ENCODE measurements at regions not wholly inside any gene's neighbourhood (a gene's known extent, or its start where the extent isn't known, plus 50 kb on each side); places are given as distances from the start of the nearest gene placed in this dataset.

GRCh38 chr9:26308328-26308727 lies 584.3 kb downstream of the CAAP1 start:
- H3K27me3 ChIP-seq (replicated peaks in 1 of 2; ENCODE audit: control insufficient read depth in 2 of 2, extremely low read depth in 1 of 2, insufficient read depth in 2 of 2, low read length in 1 of 2), result no peaks in the 10 kb centered on the region
- no peak overlapping the region for H3K4me3 ChIP-seq (ENCODE audit: control insufficient read depth in 1 of 2, extremely low read depth in 1 of 2, low read length in 1 of 2)
- ChIA-PET POLR2A (interaction anchor here in 1 of 2 donors (0.6 kb wide), 1 partner anchor 894 kb away, joined by 4 read pairs; no protein-coding TSS in a partner anchor), CTCF (no interaction called here)
- Mint-ChIP-seq H3K9me3 (peaks cover 4 to 8% (median 6%) of the 10 kb centered on the region in 3 donors), H3K27ac (no peak overlapping the region), H3K4me3 (no peak overlapping the region), H3K4me1 (no peaks in the 10 kb centered on the region), H3K27me3 (no peaks in the 10 kb centered on the region), H3K36me3 (no peaks in the 10 kb centered on the region)
- H3K4me1 ChIP-seq (ENCODE audit: control insufficient read depth in 1 of 2, extremely low read depth in 1 of 2, insufficient read depth in 2 of 2, low read length in 2 of 2), result no peaks in the 10 kb centered on the region
- DNase-seq, result no peak
- ATAC-seq (replicated peaks in 1 of 4), result no peak
- no CpG with 5 or more reads among the region's 1 CpG for WGBS (ENCODE audit: insufficient coverage)
- H3K9me3 ChIP-seq, result no peaks in the 10 kb centered on the region
- no peaks in the 10 kb centered on the region for H3K36me3 ChIP-seq (ENCODE audit: control insufficient read depth in 2 of 2, extremely low read depth in 1 of 2, insufficient read depth in 1 of 2, low read length in 1 of 2)
- H3K27ac ChIP-seq (ENCODE audit: low read length), result no peak overlapping the region

- Mint-ChIP-seq H3K9me3 (peaks cover 2 to 13% (median 12%) of the 10 kb centered on the region in 3 donors), H3K27ac (no peak overlapping the region), H3K27me3 (no peaks in the 10 kb centered on the region), H3K4me1 (no peaks in the 10 kb centered on the region), H3K4me3 (no peak overlapping the region), H3K36me3 (no peaks in the 10 kb centered on the region)
- Histone ChIP-seq H3K4me1 (ENCODE audit: control insufficient read depth in 1 of 2, extremely low read depth in 1 of 2, insufficient read depth in 2 of 2, low read length in 2 of 2) (no peaks in the 10 kb centered on the region), H3K9me3 (no peaks in the 10 kb centered on the region), H3K4me3 (ENCODE audit: control insufficient read depth in 1 of 2, extremely low read depth in 1 of 2, low read length in 1 of 2) (no peak overlapping the region), H3K36me3 (ENCODE audit: control insufficient read depth in 2 of 2, extremely low read depth in 1 of 2, insufficient read depth in 1 of 2, low read length in 1 of 2) (no peaks in the 10 kb centered on the region), H3K27me3 (replicated peaks in 1 of 2; ENCODE audit: control insufficient read depth in 2 of 2, extremely low read depth in 1 of 2, insufficient read depth in 2 of 2, low read length in 1 of 2) (no peaks in the 10 kb centered on the region), H3K27ac (ENCODE audit: low read length) (no peak overlapping the region)
- DNase-seq (no peak), ATAC-seq (replicated peaks in 1 of 4) (no peak)
- CTCF ChIA-PET, result no interaction called here
- POLR2A ChIA-PET, result interaction anchor here in 1 of 2 donors (0.6 kb wide), 1 partner anchor 1493 kb away, joined by 3 read pairs; no protein-coding TSS in a partner anchor
- WGBS (ENCODE audit: insufficient coverage), result no CpG with 5 or more reads among the region's 1 CpG
These were observed 590.9 kb downstream of the CAAP1 start for GRCh38 chr9:26301659-26302058.

DNA sequence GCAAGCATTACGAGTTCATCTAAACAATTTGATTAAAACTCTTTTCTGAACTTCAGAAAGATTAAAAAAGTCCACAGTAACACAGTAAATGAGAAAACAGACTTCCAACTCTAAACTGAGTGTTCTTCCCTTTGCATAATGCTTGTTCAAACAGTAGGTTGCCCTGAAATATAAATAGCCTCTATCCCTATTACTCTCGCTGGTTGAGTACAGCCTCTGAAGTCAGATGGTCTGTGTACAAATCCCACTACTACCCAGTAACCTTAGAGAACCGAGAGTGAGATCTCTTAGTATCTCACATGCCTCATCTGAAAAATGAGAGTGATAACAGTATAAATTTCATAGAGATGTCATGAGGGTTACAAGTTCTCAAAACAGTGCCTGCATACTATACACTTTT lies 591.6 kb downstream of the CAAP1 start:
- H3K27ac Mint-ChIP-seq, result no peak overlapping the region
- DNase-seq, result no peak
- ATAC-seq (replicated peaks in 1 of 4), result no peak

GRCh38 chr9:26296910-26297572 lies 595.6 kb downstream of the CAAP1 start:
- POLR2A ChIA-PET, result no interaction called here
- ATAC-seq (replicated peaks in 1 of 4), result no peak
- Histone ChIP-seq H3K36me3 (ENCODE audit: control insufficient read depth in 2 of 2, extremely low read depth in 1 of 2, insufficient read depth in 1 of 2, low read length in 1 of 2) (no peaks in the 10 kb centered on the region), H3K27me3 (replicated peaks in 1 of 2; ENCODE audit: control insufficient read depth in 2 of 2, extremely low read depth in 1 of 2, insufficient read depth in 2 of 2, low read length in 1 of 2) (no peaks in the 10 kb centered on the region), H3K27ac (ENCODE audit: low read length) (no peak overlapping the region), H3K9me3 (no peaks in the 10 kb centered on the region), H3K4me1 (ENCODE audit: control insufficient read depth in 1 of 2, extremely low read depth in 1 of 2, insufficient read depth in 2 of 2, low read length in 2 of 2) (no peaks in the 10 kb centered on the region), H3K4me3 (ENCODE audit: control insufficient read depth in 1 of 2, extremely low read depth in 1 of 2, low read length in 1 of 2) (no peak overlapping the region)
- H3K27ac Mint-ChIP-seq, result no peak overlapping the region
- 80% methylated on average over 1 of the region's 5 CpGs for WGBS (ENCODE audit: insufficient coverage)
- no peak overlapping the region for H3K4me3 Mint-ChIP-seq
- no peaks in the 10 kb centered on the region for H3K4me1 Mint-ChIP-seq
- H3K36me3 Mint-ChIP-seq, result no peaks in the 10 kb centered on the region
- CTCF ChIA-PET, result no interaction called here
- H3K9me3 Mint-ChIP-seq, result peaks cover 2 to 13% (median 11%) of the 10 kb centered on the region in 3 donors
- H3K27me3 Mint-ChIP-seq, result no peaks in the 10 kb centered on the region
- DNase-seq, result no peak

More for the DNA sequence above, 591.6 kb downstream of the CAAP1 start:
- H3K4me3 ChIP-seq (ENCODE audit: control insufficient read depth in 1 of 2, extremely low read depth in 1 of 2, low read length in 1 of 2), result no peak overlapping the region
- H3K9me3 ChIP-seq, result no peaks in the 10 kb centered on the region
- no peaks in the 10 kb centered on the region for H3K4me1 ChIP-seq (ENCODE audit: control insufficient read depth in 1 of 2, extremely low read depth in 1 of 2, insufficient read depth in 2 of 2, low read length in 2 of 2)
- H3K27ac ChIP-seq (ENCODE audit: low read length), result no peak overlapping the region
- H3K27me3 Mint-ChIP-seq, result no peaks in the 10 kb centered on the region
- WGBS (ENCODE audit: insufficient coverage), result no CpG with 5 or more reads among the region's 3 CpGs
- POLR2A ChIA-PET, result no interaction called here
- H3K36me3 Mint-ChIP-seq, result no peaks in the 10 kb centered on the region
- H3K4me3 Mint-ChIP-seq, result no peak overlapping the region
- H3K9me3 Mint-ChIP-seq, result peaks cover 2 to 12% (median 11%) of the 10 kb centered on the region in 3 donors
- no peaks in the 10 kb centered on the region for H3K4me1 Mint-ChIP-seq
- CTCF ChIA-PET, result no interaction called here
- no peaks in the 10 kb centered on the region for H3K36me3 ChIP-seq (ENCODE audit: control insufficient read depth in 2 of 2, extremely low read depth in 1 of 2, insufficient read depth in 1 of 2, low read length in 1 of 2)
- no peaks in the 10 kb centered on the region for H3K27me3 ChIP-seq (replicated peaks in 1 of 2; ENCODE audit: control insufficient read depth in 2 of 2, extremely low read depth in 1 of 2, insufficient read depth in 2 of 2, low read length in 1 of 2)

GRCh38 chr9:26292943-26293342 lies 599.7 kb downstream of the CAAP1 start:
- no peaks in the 10 kb centered on the region for H3K27me3 Mint-ChIP-seq
- DNase-seq (no peak), ATAC-seq (replicated peaks in 1 of 4) (no peak)
- Histone ChIP-seq H3K4me3 (ENCODE audit: control insufficient read depth in 1 of 2, extremely low read depth in 1 of 2, low read length in 1 of 2) (no peak overlapping the region), H3K4me1 (ENCODE audit: control insufficient read depth in 1 of 2, extremely low read depth in 1 of 2, insufficient read depth in 2 of 2, low read length in 2 of 2) (no peaks in the 10 kb centered on the region), H3K27ac (ENCODE audit: low read length) (no peak overlapping the region), H3K9me3 (no peaks in the 10 kb centered on the region), H3K27me3 (replicated peaks in 1 of 2; ENCODE audit: control insufficient read depth in 2 of 2, extremely low read depth in 1 of 2, insufficient read depth in 2 of 2, low read length in 1 of 2) (no peaks in the 10 kb centered on the region), H3K36me3 (ENCODE audit: control insufficient read depth in 2 of 2, extremely low read depth in 1 of 2, insufficient read depth in 1 of 2, low read length in 1 of 2) (no peaks in the 10 kb centered on the region)
- H3K4me1 Mint-ChIP-seq, result no peaks in the 10 kb centered on the region
- H3K27ac Mint-ChIP-seq, result no peak overlapping the region
- ChIA-PET POLR2A (no interaction called here), CTCF (interaction anchor here in 1 of 2 donors (0.6 kb wide), 1 partner anchor 59 kb away, joined by 3 read pairs; no protein-coding TSS in a partner anchor)
- WGBS (ENCODE audit: insufficient coverage), result no CpG with 5 or more reads among the region's 3 CpGs
- H3K36me3 Mint-ChIP-seq, result no peaks in the 10 kb centered on the region
- peaks cover 19 to 32% (median 21%) of the 10 kb centered on the region in 3 donors for H3K9me3 Mint-ChIP-seq
- no peak overlapping the region for H3K4me3 Mint-ChIP-seq

DNA sequence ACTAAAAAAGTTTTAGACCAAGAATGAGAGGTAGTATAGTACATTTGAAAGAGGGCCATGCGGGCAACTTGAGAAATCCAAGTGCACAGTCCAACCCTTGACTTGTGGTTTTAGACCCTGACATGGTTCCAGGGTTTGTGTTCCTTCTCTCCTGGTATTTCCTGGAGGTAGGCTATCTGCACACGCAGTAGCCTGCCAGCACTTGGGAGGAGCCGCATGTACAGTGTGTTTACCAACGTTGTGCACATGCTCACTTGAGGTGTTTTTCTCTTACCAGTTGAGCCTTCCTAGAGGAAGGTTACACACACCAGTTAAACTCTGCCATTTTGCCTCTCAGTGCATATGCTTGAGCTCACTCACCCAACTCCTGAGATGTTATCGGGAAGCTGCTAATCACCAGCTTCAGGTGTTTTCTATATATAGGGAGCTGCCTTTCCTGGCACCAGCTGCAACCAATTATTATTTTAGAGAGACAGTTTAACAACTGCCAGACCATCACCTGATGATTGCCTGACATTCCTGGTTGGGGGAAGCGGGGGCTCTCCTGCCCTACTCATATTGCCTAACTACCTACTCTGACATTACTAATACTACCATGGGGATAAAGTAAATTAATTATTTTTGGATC lies 593.4 kb upstream of the TUSC1 start:
- H3K4me3 ChIP-seq (ENCODE audit: control insufficient read depth in 1 of 2, extremely low read depth in 1 of 2, low read length in 1 of 2), result no peak overlapping the region
- H3K36me3 ChIP-seq (ENCODE audit: control insufficient read depth in 2 of 2, extremely low read depth in 1 of 2, insufficient read depth in 1 of 2, low read length in 1 of 2), result no peaks in the 10 kb centered on the region
- no peaks in the 10 kb centered on the region for H3K27me3 ChIP-seq (replicated peaks in 1 of 2; ENCODE audit: control insufficient read depth in 2 of 2, extremely low read depth in 1 of 2, insufficient read depth in 2 of 2, low read length in 1 of 2)
- DNase-seq (no peak), ATAC-seq (replicated peaks in 1 of 4) (no peak)
- H3K9me3 ChIP-seq, result no peaks in the 10 kb centered on the region
- no peaks in the 10 kb centered on the region for H3K4me1 ChIP-seq (ENCODE audit: control insufficient read depth in 1 of 2, extremely low read depth in 1 of 2, insufficient read depth in 2 of 2, low read length in 2 of 2)
- POLR2A ChIA-PET, result no interaction called here
- no peaks in the 10 kb centered on the region for H3K27me3 Mint-ChIP-seq
- peaks cover 4 to 9% (median 8%) of the 10 kb centered on the region in 3 donors for H3K9me3 Mint-ChIP-seq
- no peaks in the 10 kb centered on the region for H3K4me1 Mint-ChIP-seq
- 90% methylated on average over 1 of the region's 6 CpGs for WGBS (ENCODE audit: insufficient coverage)
- no peaks in the 10 kb centered on the region for H3K36me3 Mint-ChIP-seq
- H3K27ac ChIP-seq (ENCODE audit: low read length), result no peak overlapping the region
- no peak overlapping the region for H3K27ac Mint-ChIP-seq
- CTCF ChIA-PET, result no interaction called here
- no peak overlapping the region for H3K4me3 Mint-ChIP-seq
